ENCODE measurements at regions not wholly inside any gene's neighbourhood (a gene's known extent, or its start where the extent isn't known, plus 50 kb on each side); places are given as distances from the start of the nearest gene placed in this dataset.

GRCh38 chr13:50588491-50589130 lies 254.9 kb downstream of the DLEU7 start:
- no peak for DNase-seq

DNA sequence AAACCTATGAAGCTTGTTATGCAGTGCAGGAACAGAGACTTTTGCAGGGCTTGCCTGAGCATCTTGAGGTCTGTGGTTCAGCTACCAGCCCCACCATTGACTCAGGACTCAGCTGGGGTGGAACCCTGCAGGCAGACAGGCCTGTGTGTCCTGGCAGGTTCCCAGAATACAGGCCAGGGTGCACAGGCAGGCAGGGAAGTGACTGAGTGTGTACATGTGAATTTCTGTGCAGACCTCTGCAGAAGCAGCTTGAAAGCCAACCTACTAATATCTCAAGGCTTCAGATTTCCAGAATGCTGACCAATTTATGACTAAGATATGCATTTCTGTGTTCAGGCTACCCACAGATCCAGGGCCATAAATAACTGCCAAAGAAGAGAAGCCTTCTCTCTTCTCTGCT lies 254.4 kb downstream of the DLEU7 start:
- no peak for DNase-seq

DNA sequence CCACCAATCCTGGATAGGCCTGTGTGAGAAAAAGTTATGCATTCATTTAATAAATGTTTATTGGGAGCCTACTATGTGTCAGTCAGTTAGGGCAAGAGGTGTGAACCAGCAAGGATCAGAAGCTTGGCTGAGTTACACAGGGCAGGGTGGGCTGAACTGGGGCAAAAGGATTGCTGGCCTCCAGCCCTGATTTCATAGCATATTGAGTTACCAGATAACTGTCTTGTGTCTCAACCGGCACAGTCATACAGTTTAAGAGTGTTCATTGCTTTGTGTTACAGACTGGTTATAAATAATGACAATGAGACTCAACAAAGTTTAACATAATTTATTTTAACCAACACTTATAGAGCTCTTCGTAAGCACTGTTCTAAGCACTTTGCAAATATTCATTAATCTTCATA lies 253.8 kb downstream of the DLEU7 start:
- no peak for DNase-seq

- DNase-seq, result no peak
Measured at GRCh38 chr13:50592412-50593155, 250.9 kb downstream of the DLEU7 start.

DNA sequence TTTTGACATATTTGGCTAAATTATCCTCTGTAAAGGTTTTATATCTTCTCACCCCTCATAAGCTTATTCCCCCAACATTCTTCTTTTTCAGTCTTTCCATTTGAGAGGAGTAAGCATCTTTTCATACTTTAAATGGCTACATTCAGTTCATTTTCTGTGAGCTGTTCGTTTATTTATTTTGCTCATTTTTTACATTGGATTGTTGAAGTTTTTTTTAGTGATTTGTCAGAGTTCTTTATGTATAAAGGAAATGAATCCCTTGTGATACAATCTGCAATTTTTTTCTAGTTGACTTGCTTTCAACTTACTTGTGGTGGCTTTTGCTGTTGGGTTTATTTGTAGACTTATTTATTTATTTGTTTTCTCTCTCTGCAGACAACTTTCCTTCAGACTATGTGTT lies 250.3 kb downstream of the DLEU7 start:
- DNase-seq, result no peak

DNA sequence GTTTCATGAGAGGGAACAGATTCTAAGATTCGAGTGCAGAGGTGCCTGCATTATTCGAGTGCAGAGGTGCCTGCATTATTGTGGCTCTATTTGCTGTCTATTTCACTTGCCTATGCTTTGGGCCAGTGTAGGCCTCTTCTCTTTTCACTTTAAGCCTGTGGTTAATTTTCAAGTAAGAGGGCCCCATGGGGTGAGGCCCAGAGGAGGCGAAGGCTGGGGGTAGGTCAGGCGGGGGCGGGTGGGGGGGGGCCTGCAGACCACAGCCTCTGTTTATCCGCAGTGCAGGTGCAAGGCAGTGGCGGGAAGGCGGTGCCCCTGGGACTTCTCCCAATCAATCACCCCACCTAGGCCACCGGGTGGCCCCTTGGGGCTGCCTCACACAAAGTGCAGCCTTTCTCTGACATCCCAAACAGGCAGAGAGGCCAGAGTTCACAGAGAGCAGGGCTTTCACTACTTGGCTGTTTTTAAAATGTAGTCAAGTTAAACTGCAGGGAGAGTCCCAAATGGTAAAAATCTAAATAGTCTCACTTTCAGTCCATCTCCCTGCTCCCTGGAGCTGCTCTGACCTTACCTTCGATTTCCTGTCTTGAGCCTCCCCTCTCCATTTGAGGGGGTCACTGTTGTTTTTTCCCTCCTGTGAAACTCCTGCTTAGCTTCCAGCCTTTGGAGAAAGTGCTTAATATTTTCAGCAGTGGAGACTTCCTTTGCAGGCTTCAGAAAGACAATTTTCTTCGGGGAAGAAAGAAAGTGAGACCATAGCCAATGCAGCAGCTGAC lies 249.0 kb downstream of the DLEU7 start:
- no peak for DNase-seq

GRCh38 chr13:50595196-50595595 lies 248.3 kb downstream of the DLEU7 start:
- DNase-seq, result no peak

GRCh38 chr13:50596156-50596555 lies 247.3 kb downstream of the DLEU7 start:
- no peak for DNase-seq

DNA sequence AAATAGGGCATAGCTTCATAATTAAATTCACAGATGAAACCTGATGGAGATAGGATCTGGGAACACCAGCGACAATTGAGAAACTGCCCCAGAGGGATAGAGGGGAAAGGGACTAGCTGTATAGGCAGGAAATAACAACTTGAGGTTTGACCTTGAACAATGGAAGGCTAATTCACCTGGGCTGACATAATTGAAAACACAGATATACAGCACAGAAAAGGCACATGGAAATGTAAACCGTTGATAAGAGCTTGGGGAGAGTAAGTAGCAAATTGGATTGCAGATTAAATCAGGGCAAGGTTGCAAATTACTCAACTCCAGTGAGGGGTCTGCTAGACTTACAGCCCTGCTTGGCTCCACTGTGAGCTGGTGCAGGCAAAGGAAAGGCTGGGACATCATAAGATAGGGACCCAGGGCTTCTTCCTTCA lies 246.7 kb downstream of the DLEU7 start:
- no peak for DNase-seq

DNA sequence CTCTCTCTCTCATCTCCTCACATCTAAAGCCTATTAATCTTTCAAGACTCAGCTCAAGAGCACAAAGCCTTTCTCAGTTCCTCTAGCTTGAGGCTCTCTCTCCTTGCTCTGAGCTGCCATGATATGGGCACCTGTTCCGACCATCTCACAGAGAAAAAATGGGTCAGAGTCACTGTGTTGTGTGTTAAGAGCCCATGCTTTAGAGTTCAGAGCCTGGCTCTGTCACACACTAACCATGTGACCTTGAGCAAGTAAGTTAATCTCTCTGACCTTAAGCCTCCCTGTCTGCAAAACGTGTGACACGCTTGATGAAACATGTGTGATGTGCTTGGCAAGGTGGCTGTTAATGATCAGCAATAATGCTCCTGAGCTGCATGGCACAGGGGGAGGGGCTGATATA lies 245.2 kb downstream of the DLEU7 start:
- DNase-seq, result no peak

DNA sequence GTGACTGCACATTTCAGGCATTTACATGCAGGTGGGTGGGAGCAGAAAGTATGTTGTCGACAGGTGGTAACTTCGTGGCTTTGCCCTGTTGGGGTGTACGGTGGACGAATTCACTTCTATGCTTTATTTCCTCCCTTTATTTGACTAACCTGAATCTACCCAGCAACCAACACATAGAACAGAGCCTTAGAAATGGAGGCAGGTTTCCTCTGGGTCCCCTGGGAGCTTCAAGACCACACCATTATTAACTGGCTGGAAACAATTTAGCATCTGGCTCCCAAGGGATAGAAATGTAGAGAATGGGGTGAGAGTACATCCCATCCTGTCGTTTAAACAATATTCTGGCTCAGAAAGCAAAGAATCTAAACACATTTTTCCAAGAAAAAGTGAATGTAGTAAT lies 244.4 kb downstream of the DLEU7 start:
- DNase-seq, result no peak

DNA sequence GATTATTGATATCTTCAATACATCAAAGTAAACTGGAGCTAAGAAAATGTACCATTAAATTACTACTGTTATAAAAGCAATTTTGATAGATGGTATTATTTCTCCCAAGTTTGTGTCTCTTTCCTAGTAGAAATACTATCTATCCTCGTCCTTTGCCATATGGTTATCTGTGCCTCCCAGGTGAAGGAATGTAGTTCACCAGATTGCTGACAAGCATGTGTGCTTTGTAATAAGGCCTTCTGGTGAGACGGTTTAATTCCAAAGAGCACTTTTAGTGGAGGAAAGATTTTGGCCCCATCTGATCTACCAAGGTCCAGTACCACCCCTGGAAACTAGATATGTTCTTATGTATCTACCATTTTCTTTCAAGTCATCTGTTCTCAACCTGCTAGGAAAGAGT lies 243.6 kb downstream of the DLEU7 start:
- no peak for DNase-seq

DNA sequence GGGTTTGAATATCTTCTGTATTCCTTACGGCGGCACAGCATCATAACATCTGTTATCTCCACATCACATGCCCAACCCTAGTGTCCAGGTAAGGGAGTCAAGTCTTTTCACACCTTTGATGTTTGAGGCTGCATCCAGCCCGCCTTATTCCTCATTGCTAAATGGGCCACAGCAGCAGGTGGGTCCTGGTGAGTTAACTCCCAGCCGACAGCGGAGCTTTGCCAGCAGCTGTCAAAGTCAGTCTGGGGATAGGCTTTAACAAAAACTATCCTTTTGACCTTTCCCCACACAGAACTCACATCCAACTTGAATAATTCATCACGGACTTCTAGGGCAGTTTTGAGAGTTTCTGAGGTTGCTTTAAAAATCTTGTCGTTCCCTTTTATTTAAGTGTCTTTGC lies 235.1 kb downstream of the DLEU7 start:
- no peak for DNase-seq

GRCh38 chr13:50609011-50609410 lies 234.5 kb downstream of the DLEU7 start:
- DNase-seq, result no peak

GRCh38 chr13:50610238-50610637 lies 233.3 kb downstream of the DLEU7 start:
- no peak for DNase-seq

GRCh38 chr13:50611117-50611781 lies 232.2 kb downstream of the DLEU7 start:
- DNase-seq, result no peak

GRCh38 chr13:50612717-50613116 lies 230.8 kb downstream of the DLEU7 start:
- no peak for DNase-seq

- no peak for DNase-seq
Measured at GRCh38 chr13:50613356-50613831, 230.1 kb downstream of the DLEU7 start.

DNA sequence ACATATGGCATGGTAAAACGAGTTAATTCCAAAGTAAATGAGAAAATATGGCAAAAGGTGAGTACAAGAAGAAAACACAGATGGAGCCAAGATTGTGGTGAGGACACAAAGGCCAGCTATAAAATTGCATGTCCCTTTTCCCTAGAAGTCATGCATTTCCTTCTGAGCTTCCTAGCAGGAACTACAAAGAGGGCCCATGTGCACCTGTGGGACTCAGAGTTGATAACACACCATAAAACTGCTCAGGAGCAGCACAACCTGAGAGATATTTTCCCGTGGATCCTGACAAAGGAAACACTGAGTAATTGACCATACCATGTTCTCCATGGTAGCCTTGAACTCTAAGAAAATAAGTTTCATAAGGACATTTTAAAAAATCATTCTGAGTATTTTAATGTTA lies 228.3 kb downstream of the DLEU7 start:
- no peak for DNase-seq

DNA sequence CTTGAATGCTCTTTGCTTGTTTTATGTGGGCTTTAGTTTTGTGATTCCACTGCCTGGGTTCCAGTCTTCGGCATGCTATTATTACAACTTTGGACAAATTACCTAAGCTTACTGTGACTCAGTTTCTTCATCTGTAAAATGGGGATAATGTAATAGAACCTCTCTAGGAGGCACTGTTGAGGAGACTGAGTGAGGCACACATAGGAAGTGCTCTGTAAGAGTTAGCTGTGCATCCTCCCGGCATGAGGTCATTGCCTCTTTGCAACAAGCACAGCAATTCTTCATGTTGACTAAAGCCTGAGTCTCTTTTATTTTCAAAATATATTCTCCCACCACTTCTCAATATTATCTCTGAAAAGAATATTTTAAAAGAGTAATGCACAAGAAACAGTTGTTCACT lies 227.4 kb downstream of the DLEU7 start:
- no peak for DNase-seq

DNA sequence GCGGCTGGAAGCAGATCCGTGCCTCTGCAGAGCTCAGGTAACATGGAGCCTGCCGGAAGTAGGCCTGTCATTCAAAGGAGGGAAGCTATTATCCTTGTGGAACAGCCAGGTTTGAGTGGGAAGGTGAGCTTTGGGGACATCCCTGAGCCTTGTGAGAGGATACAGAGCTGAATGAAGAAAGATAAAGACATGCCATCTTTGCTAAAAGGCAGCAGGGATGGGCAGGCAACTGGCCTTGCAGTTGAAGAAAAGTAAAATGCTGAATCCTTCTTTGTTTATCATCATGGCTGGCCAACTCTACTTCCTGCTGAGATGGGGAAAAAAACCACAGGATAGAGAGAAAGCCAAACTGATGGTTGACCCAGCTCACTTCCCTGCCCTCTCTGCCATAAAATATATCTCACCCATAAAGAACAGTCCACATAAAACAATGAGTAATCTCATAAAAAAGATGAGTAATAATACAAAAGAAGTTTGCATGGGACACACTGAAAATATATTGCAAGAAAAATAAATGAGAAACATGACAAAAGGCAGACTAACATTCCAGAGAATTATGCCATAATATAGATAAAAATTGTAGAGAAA lies 226.3 kb downstream of the DLEU7 start:
- no peak for DNase-seq

DNA sequence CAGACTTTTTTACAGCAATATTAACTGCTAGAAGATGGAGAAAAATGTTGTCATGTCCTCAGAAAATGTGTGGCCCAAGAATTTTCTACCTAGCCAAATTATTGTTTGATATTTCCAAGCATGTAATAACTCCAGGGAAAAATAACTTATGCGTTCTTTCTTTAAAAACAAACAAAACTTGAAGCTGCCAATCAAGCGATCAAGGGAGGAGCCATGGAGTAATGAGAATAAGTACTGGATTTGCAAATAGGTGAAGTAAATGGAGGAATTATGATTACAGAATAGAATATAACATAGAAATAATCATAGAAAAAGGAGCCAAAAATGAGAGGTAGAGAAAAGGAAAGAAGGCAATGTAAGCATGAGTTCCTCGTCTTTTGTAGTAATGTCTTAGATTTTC lies 225.3 kb downstream of the DLEU7 start:
- no peak for DNase-seq

DNA sequence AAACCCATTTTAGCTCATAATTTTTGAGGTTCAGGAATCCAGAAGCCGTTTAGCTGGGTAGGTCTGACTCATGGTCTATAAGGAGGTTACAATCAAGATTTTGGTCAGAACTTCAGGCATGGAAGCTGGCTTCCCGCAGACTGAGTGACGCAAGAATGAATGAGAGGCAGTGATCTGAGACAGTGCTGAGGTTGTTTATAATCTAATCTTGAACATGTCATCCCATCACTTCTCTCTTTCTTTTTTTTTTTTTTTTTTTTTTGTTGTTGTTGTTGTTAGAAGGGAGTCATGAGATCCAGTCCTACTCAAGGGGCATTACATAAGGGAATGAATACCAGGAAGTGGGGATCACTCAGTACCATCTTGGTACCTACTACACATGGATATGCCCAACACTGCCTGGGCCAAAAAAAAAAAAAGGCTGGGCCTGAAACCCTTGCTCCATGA lies 217.4 kb downstream of the DLEU7 start:
- no peak for DNase-seq
